HCT116 (cell line): ENCODE measurements at regions not wholly inside any gene's neighbourhood (a gene's known extent, or its start where the extent isn't known, plus 50 kb on each side); places are given as distances from the start of the nearest gene placed in this dataset.

Experiments
- ATAC-seq: fragments of 200-7000 bp; cut with Tn5 transposase; 2 replicates; pipeline ENCODE4 v1.9.1; 2020; ENCODE audit warnings: mild to moderate bottlenecking, moderate library complexity
- BruUV-seq: library from RNA; stranded (reverse); fragments of 400-500 nt; replicated peaks from 2 replicates; lab custom pipeline; 2021; lab: Mats Ljungman, UMichigan
- CTCF ChIA-PET: fragments of 300-600 bp; sonication (Branson Sonifier 250); formaldehyde crosslinking; loops from one replicate; lab custom pipeline; 2021; ENCODE audit warnings: antibody characterized with exemption; lab: Charles Lee
- POLR2A ChIA-PET: fragments of 300-600, 350-600 bp; sonication (Branson Sonifier 250); formaldehyde crosslinking; loops from one replicate; lab custom pipeline; 2021; ENCODE audit warnings: antibody characterized with exemption; lab: Charles Lee
- RAD21 ChIA-PET, 2 experiments: fragments of 300-600 bp; sonication (Branson Sonifier 250); formaldehyde crosslinking; loops; one replicate each; lab custom pipeline; 2023; ENCODE audit warnings: low total read pairs in 2 of 2; ENCODE audit not compliant: uncharacterized antibody in 2 of 2, unreplicated experiment in 2 of 2, low non-redundant PET in 1 of 2; lab: Charles Lee
- DNase-seq: peaks from one replicate; pipeline ENCODE4 v3.0.0-alpha.2; 2010; ENCODE audit warnings: low read depth, low spot score
- H2AFZ ChIP-seq: fragments of 200-600 bp; shearing (Covaris generic), sonication (generic); 2 replicates; pipeline ENCODE4 v1.6.1; 2017; ENCODE audit warnings: low read depth, mixed run types, mixed read lengths, antibody characterized with exemption, low read length; ENCODE audit not compliant: poor library complexity, severe bottlenecking
- H3K27ac ChIP-seq: 2 replicates; pipeline ENCODE4 v1.5.1; 2012; ENCODE audit warnings: low read depth, low read length
- H3K27me3 ChIP-seq: fragments of 200-600 bp; sonication (generic); 2 replicates; pipeline ENCODE4 v1.6.1; 2016; ENCODE audit warnings: mixed run types, low read length, mixed read lengths; ENCODE audit not compliant: insufficient read depth
- H3K36me3 ChIP-seq, 2 experiments: fragments of 200-500 bp in 1 of 2; fragments of 200-600 bp in 1 of 2; sonication (Bioruptor generic) in 1 of 2; sonication (generic) in 1 of 2; 2 replicates each; pipeline versions ENCODE4 v1.5.1 to v1.6.1; 2014 to 2016; ENCODE audit warnings: low read length in 2 of 2, inconsistent platforms in 1 of 2, mixed read lengths in 1 of 2, mixed run types in 1 of 2; ENCODE audit not compliant: insufficient read depth in 2 of 2, control insufficient read depth in 1 of 2
- H3K4me1 ChIP-seq, 2 experiments: fragments of 200-600 bp in 1 of 2; sonication (generic) in 1 of 2; 2 replicates each; pipeline versions ENCODE4 v1.5.1 to v1.6.1; 2012 to 2017; ENCODE audit warnings: low read length in 2 of 2, inconsistent platforms in 1 of 2, mild to moderate bottlenecking in 1 of 2, mixed read lengths in 1 of 2, mixed run types in 1 of 2, moderate library complexity in 1 of 2; ENCODE audit not compliant: insufficient read depth in 2 of 2, control insufficient read depth in 1 of 2
- H3K4me2 ChIP-seq: fragments of 200-600 bp; sonication (generic); 2 replicates; pipeline ENCODE4 v1.6.1; 2017; ENCODE audit warnings: mixed run types, low read length, mixed read lengths
- H3K4me3 ChIP-seq, 2 experiments: fragments of 200-600 bp in 1 of 2; sonication (generic) in 1 of 2; replicated peaks in 1 of 2; 2 replicates each; pipeline ENCODE4 v1.5.1; 2011 to 2016; ENCODE audit warnings: low read length in 2 of 2, control low read depth in 1 of 2, low read depth in 1 of 2, mild to moderate bottlenecking in 1 of 2, mixed read lengths in 1 of 2, mixed run types in 1 of 2
- H3K79me2 ChIP-seq: fragments of 200-600 bp; sonication (generic); 2 replicates; pipeline ENCODE4 v1.6.1; 2017; ENCODE audit warnings: mild to moderate bottlenecking, mixed run types, low read length, moderate library complexity, mixed read lengths; ENCODE audit not compliant: insufficient read depth
- H3K9ac ChIP-seq: fragments of 200-600 bp; sonication (generic); 2 replicates; pipeline ENCODE4 v1.6.1; 2016; ENCODE audit warnings: low read length, mixed read lengths
- H3K9me2 ChIP-seq: fragments of 200-600 bp; sonication (generic), shearing (Covaris generic); 2 replicates; pipeline ENCODE4 v1.6.1; 2017; ENCODE audit warnings: mixed run types, mild to moderate bottlenecking, moderate library complexity; ENCODE audit not compliant: insufficient read depth
- H3K9me3 ChIP-seq, 2 experiments: fragments of 200-500 bp in 1 of 2; fragments of 200-600 bp in 1 of 2; sonication (Bioruptor generic) in 1 of 2; sonication (generic) in 1 of 2; 2 replicates each; pipeline ENCODE4 v1.6.1; 2014 to 2017; ENCODE audit warnings: low read length in 2 of 2, mixed read lengths in 2 of 2, inconsistent platforms in 1 of 2, low read depth in 1 of 2, mild to moderate bottlenecking in 1 of 2, mixed run types in 1 of 2, moderate library complexity in 1 of 2; ENCODE audit not compliant: control insufficient read depth in 1 of 2, insufficient read depth in 1 of 2
- H4K20me1 ChIP-seq: fragments of 200-600 bp; sonication (generic), shearing (Covaris generic); 2 replicates; pipeline ENCODE4 v1.6.1; 2017; ENCODE audit warnings: mixed run types, mild to moderate bottlenecking, moderate library complexity; ENCODE audit not compliant: insufficient read depth
- ATF3 ChIP-seq: IDR thresholded peaks from 2 replicates; pipeline ENCODE4 v1.6.1; 2012
- CEBPB ChIP-seq: IDR thresholded peaks from 2 replicates; pipeline ENCODE4 v1.6.1; 2012; ENCODE audit warnings: low read depth
- ELF1 ChIP-seq: IDR thresholded peaks from 2 replicates; pipeline ENCODE4 v1.6.1; 2012; ENCODE audit warnings: low read depth, borderline replicate concordance
- EZH2phosphoT487 ChIP-seq: fragments of 200-600 bp; IDR thresholded peaks from 2 replicates; pipeline ENCODE4 v1.6.1; 2018; ENCODE audit warnings: antibody characterized with exemption, borderline replicate concordance
- FOSL1 ChIP-seq: IDR thresholded peaks from 2 replicates; pipeline ENCODE4 v1.6.1; 2012; ENCODE audit warnings: low read depth
- JUND ChIP-seq: IDR thresholded peaks from 2 replicates; pipeline ENCODE4 v1.6.1; 2012
- POLR2A ChIP-seq: IDR thresholded peaks from 2 replicates; pipeline ENCODE4 v1.7.0; 2011; ENCODE audit warnings: borderline replicate concordance; ENCODE audit not compliant: insufficient read depth, insufficient read length; ENCODE audit errors: extremely low read depth
- POLR2AphosphoS5 ChIP-seq: IDR thresholded peaks from 2 replicates; pipeline ENCODE4 v1.6.1; 2011; ENCODE audit warnings: mild to moderate bottlenecking, low read depth, low read length, moderate library complexity
- REST ChIP-seq: IDR thresholded peaks from 2 replicates; pipeline ENCODE4 v1.6.1; 2012; ENCODE audit warnings: low read depth
- SIN3A ChIP-seq: IDR thresholded peaks from 2 replicates; pipeline ENCODE4 v1.6.1; 2012; ENCODE audit warnings: low read depth
- SP1 ChIP-seq: IDR thresholded peaks from 2 replicates; pipeline ENCODE4 v1.6.1; 2012; ENCODE audit warnings: low read depth
- TCF7L2 ChIP-seq: IDR thresholded peaks from 2 replicates; pipeline ENCODE4 v1.7.0; 2011; ENCODE audit warnings: borderline replicate concordance, inconsistent platforms; ENCODE audit not compliant: insufficient read depth, insufficient read length; ENCODE audit errors: extremely low read depth
- YY1 ChIP-seq: IDR thresholded peaks from 2 replicates; pipeline ENCODE4 v1.6.1; 2011; ENCODE audit warnings: low read length, low read depth, moderate library complexity, mild to moderate bottlenecking; ENCODE audit not compliant: insufficient replicate concordance; ENCODE audit errors: extremely low read depth
- ZBTB33 ChIP-seq: IDR thresholded peaks from 2 replicates; pipeline ENCODE4 v1.6.1; 2011; ENCODE audit warnings: mild to moderate bottlenecking, low read length, moderate library complexity; ENCODE audit not compliant: insufficient replicate concordance; ENCODE audit errors: extremely low read depth
- ZNF274 ChIP-seq: fragments of 200-500 bp; sonication (Bioruptor generic); IDR thresholded peaks from 2 replicates; pipeline ENCODE4 v1.6.1; 2014; ENCODE audit warnings: mild to moderate bottlenecking, low read depth, low read length, inconsistent platforms
- intact Hi-C: fragments of 100-400 bp; cut with micrococcal nuclease; formaldehyde crosslinking; loops from 2 replicates; pipeline ENCODE4 v1.10.0; 2022

GRCh38 chr3:174356596-174356995 is 502.5 kb upstream of the NAALADL2 start:
- no peak for DNase-seq
- CTCF ChIA-PET, result no interaction called here

More at GRCh38 chr3:174356596-174356995, 502.5 kb upstream of the NAALADL2 start:
- Histone ChIP-seq H3K27me3 (no peaks in the 10 kb centered on the region), H3K79me2 (no peaks in the 10 kb centered on the region), H3K4me3 (no peak overlapping the region), H2AFZ (no peak overlapping the region), H3K4me1 (no peaks in the 10 kb centered on the region), H3K4me2 (no peak overlapping the region), H3K27ac (no peak overlapping the region), H3K9ac (no peak overlapping the region), H3K9me2 (no peaks in the 10 kb centered on the region), H3K36me3 (no peaks in the 10 kb centered on the region), H3K9me3 (no peaks in the 10 kb centered on the region), H4K20me1 (no peaks in the 10 kb centered on the region)
- no TSS peak for BruUV-seq
- no peak for ATAC-seq
- ChIA-PET RAD21 (no interaction called here), POLR2A (no interaction called here)
- TF ChIP-seq REST, result no peak
- TF ChIP-seq POLR2AphosphoS5, result no peak
- TF ChIP-seq YY1, result no peak
- TF ChIP-seq POLR2A, result no peak
- no peak for TF ChIP-seq TCF7L2
- no peak for TF ChIP-seq FOSL1
- no peak for TF ChIP-seq ATF3
- TF ChIP-seq ZBTB33, result no peak
- no peak for TF ChIP-seq SP1
- no peak for TF ChIP-seq SIN3A
- no peak for TF ChIP-seq ZNF274
- TF ChIP-seq JUND, result no peak
- no peak for TF ChIP-seq CEBPB
- TF ChIP-seq EZH2phosphoT487, result no peak
- TF ChIP-seq ELF1, result no peak
- intact Hi-C loops, result no loop called here
